ENCODE measurements at regions not wholly inside any gene's neighbourhood (a gene's known extent, or its start where the extent isn't known, plus 50 kb on each side); places are given as distances from the start of the nearest gene placed in this dataset.

DNA sequence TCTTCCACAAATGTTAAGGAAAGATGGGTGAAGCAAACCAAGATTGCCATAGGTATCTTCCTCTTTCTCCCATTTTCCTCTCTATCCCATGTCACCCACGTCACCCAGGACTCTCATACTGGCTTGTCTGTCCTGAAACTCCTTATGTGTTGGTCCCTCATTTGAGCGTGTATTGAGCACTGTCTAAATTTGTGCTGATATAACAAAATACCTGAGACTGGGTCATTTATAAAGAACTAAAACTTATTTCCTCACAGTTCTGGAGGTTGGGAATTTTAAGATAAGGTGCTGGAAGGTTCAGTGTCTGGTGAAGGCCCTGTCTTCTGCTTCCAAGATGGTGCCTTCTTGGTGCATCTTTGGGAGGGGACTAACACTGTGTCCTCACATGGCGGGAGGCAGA is 186.9 kb upstream of the SLC24A5 start:
- TF ChIP-seq, protein P1, sequence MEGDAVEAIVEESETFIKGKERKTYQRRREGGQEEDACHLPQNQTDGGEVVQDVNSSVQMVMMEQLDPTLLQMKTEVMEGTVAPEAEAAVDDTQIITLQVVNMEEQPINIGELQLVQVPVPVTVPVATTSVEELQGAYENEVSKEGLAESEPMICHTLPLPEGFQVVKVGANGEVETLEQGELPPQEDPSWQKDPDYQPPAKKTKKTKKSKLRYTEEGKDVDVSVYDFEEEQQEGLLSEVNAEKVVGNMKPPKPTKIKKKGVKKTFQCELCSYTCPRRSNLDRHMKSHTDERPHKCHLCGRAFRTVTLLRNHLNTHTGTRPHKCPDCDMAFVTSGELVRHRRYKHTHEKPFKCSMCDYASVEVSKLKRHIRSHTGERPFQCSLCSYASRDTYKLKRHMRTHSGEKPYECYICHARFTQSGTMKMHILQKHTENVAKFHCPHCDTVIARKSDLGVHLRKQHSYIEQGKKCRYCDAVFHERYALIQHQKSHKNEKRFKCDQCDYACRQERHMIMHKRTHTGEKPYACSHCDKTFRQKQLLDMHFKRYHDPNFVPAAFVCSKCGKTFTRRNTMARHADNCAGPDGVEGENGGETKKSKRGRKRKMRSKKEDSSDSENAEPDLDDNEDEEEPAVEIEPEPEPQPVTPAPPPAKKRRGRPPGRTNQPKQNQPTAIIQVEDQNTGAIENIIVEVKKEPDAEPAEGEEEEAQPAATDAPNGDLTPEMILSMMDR (IDR thresholded peaks at IDR 0.05; ENCODE audit: low read length) = no peak
- no peak for TF ChIP-seq EZH2 (optimal IDR thresholded peaks at IDR 0.05; ENCODE audit: low read depth, low read length)
- no peak for TF ChIP-seq EZH2phosphoT487 (IDR thresholded peaks at IDR 0.05; ENCODE audit: low read length)
